Kidney glomerular epithelial cell (primary cell): ENCODE measurements at regions not wholly inside any gene's neighbourhood (a gene's known extent, or its start where the extent isn't known, plus 50 kb on each side); places are given as distances from the start of the nearest gene placed in this dataset.

ENCODE experiments used
- DNase-seq: peaks from one replicate; lab custom pipeline; 2025; lab: John Stamatoyannopoulos, UW

GRCh38 chr3:127349501-127350171 lies 61.8 kb upstream of the PRR20G start:
- DNase-seq, result no peak

- no peak for DNase-seq
These were observed 54.9 kb upstream of the PRR20G start for GRCh38 chr3:127342735-127343134.

- no peak for DNase-seq
These were observed 52.3 kb upstream of the PRR20G start for GRCh38 chr3:127339928-127340861.

- DNase-seq, result no peak
These were observed 51.2 kb upstream of the PRR20G start for GRCh38 chr3:127339016-127339415.

- no peak for DNase-seq
These were observed 50.2 kb upstream of the PRR20G start for GRCh38 chr3:127337911-127338531.
